Endothelial cell of umbilical vein (primary cell): ENCODE measurements at regions not wholly inside any gene's neighbourhood (a gene's known extent, or its start where the extent isn't known, plus 50 kb on each side); places are given as distances from the start of the nearest gene placed in this dataset.

ENCODE experiments used
- BruUV-seq: library from RNA; stranded (reverse); fragments of 400-500 nt; replicated peaks from 2 replicates; lab custom pipeline; 2021; lab: Mats Ljungman, UMichigan
- CTCF ChIA-PET: fragments of 300-600, 350-600 bp; sonication (Branson Sonifier 250); formaldehyde crosslinking; loops from one replicate; lab custom pipeline; 2021; ENCODE audit warnings: antibody characterized with exemption, inconsistent platforms; lab: Charles Lee
- POLR2A ChIA-PET: fragments of 300-600, 350-600 bp; sonication (Branson Sonifier 250); formaldehyde crosslinking; loops from one replicate; lab custom pipeline; 2021; ENCODE audit warnings: antibody characterized with exemption, inconsistent platforms; lab: Charles Lee
- DNase-seq: peaks from one replicate; pipeline ENCODE4 v3.0.0-alpha.2; 2011; ENCODE audit warnings: low read depth, low spot score
- FAIRE-seq: peaks from 2 replicates; lab custom pipeline; 2011; peaks lifted over from hg19 to GRCh38; lab: Jason Lieb, UNC
- H2AFZ ChIP-seq: 2 replicates; pipeline ENCODE4 v1.6.0; 2012; ENCODE audit warnings: low read depth, low read length, control low read depth, inconsistent platforms
- H3K27ac ChIP-seq: 2 replicates; pipeline ENCODE4 v1.5.1; 2011; ENCODE audit warnings: low read depth, mild to moderate bottlenecking, control low read depth, low read length, moderate library complexity; ENCODE audit not compliant: insufficient read depth
- H3K27me3 ChIP-seq, 2 experiments: 2 replicates each; pipeline versions ENCODE4 v1.6.0 to v1.6.1; 2011; ENCODE audit warnings: low read length in 2 of 2, mixed read lengths in 1 of 2; ENCODE audit not compliant: control insufficient read depth in 2 of 2, insufficient read depth in 2 of 2
- H3K36me3 ChIP-seq, 2 experiments: 2 replicates in 1 of 2; 3 replicates in 1 of 2; pipeline ENCODE4 v1.5.1; 2011; ENCODE audit warnings: low read length in 2 of 2, mild to moderate bottlenecking in 1 of 2, moderate library complexity in 1 of 2; ENCODE audit not compliant: control insufficient read depth in 2 of 2, insufficient read depth in 2 of 2; ENCODE audit errors: extremely low read depth in 1 of 2
- H3K4me1 ChIP-seq: 3 replicates; pipeline ENCODE4 v1.5.1; 2011; ENCODE audit warnings: mild to moderate bottlenecking, low read length; ENCODE audit not compliant: control insufficient read depth, insufficient read depth; ENCODE audit errors: extremely low read depth
- H3K4me2 ChIP-seq: 2 replicates; pipeline ENCODE4 v1.6.1; 2011; ENCODE audit warnings: low read length, control low read depth, mixed read lengths; ENCODE audit not compliant: insufficient read depth
- H3K4me3 ChIP-seq, 3 experiments: fragments of 200-600 bp in 1 of 3; sonication (generic), shearing (Covaris generic) in 1 of 3; replicated peaks in 1 of 3; 2 replicates each; pipeline ENCODE4 v1.5.1; 2011 to 2016; ENCODE audit warnings: control low read depth in 3 of 3, low read length in 3 of 3, mild to moderate bottlenecking in 2 of 3, inconsistent platforms in 1 of 3, low read depth in 1 of 3, moderate library complexity in 1 of 3; ENCODE audit not compliant: insufficient read depth in 1 of 3
- H3K79me2 ChIP-seq: 2 replicates; pipeline ENCODE4 v1.6.0; 2012; ENCODE audit warnings: low read length, inconsistent platforms; ENCODE audit not compliant: control insufficient read depth, insufficient read depth
- H3K9ac ChIP-seq: replicated peaks from 2 replicates; pipeline ENCODE3; 2011; ENCODE audit warnings: low read length, control low read depth; ENCODE audit not compliant: insufficient read depth; ENCODE audit errors: extremely low read depth
- H3K9me1 ChIP-seq: replicated peaks from 3 replicates; pipeline ENCODE4 v1.6.0; 2011; ENCODE audit warnings: mild to moderate bottlenecking, low read length; ENCODE audit not compliant: control insufficient read depth, insufficient read depth; ENCODE audit errors: extremely low read depth
- H3K9me3 ChIP-seq: replicated peaks from 2 replicates; pipeline ENCODE4 v1.5.1; 2012; ENCODE audit warnings: low read length, inconsistent platforms; ENCODE audit not compliant: control insufficient read depth, insufficient read depth
- H4K20me1 ChIP-seq: replicated peaks from 2 replicates; pipeline ENCODE3; 2011; ENCODE audit warnings: mild to moderate bottlenecking, low read length; ENCODE audit not compliant: control insufficient read depth, insufficient read depth; ENCODE audit errors: extremely low read depth
- EZH2 ChIP-seq: IDR thresholded peaks from 2 replicates; pipeline ENCODE4 v1.6.1; 2012; ENCODE audit warnings: borderline replicate concordance, low read depth, mild to moderate bottlenecking, moderate library complexity, low read length, inconsistent platforms; ENCODE audit not compliant: severe bottlenecking
- FOS ChIP-seq: IDR thresholded peaks from 2 replicates; pipeline ENCODE4 v1.6.1; 2011; ENCODE audit warnings: mild to moderate bottlenecking, low read length, moderate library complexity, borderline replicate concordance; ENCODE audit not compliant: insufficient read depth
- GATA2 ChIP-seq: IDR thresholded peaks from 2 replicates; pipeline ENCODE4 v1.7.0; 2011; ENCODE audit warnings: low read depth, mild to moderate bottlenecking, moderate library complexity, mixed read lengths, low read length; ENCODE audit not compliant: insufficient read length, insufficient read depth
- JUN ChIP-seq: IDR thresholded peaks from 2 replicates; pipeline ENCODE4 v1.6.1; 2011; ENCODE audit warnings: borderline replicate concordance, low read depth; ENCODE audit not compliant: insufficient read length, insufficient read depth
- MYC ChIP-seq: IDR thresholded peaks from one replicate; pipeline ENCODE4 v1.6.1; 2011; ENCODE audit warnings: mild to moderate bottlenecking, low read depth, low read length
- POLR2A ChIP-seq: IDR thresholded peaks from 2 replicates; pipeline ENCODE4 v1.6.1; 2012; ENCODE audit warnings: low read depth, mild to moderate bottlenecking, control low read depth, low read length
- POLR2AphosphoS5 ChIP-seq: IDR thresholded peaks from 2 replicates; pipeline ENCODE4 v1.6.1; 2012; ENCODE audit warnings: low read depth, mild to moderate bottlenecking, control low read depth, low read length, moderate library complexity; ENCODE audit not compliant: insufficient read depth
- dilution Hi-C: fragments of 300-500 bp; cut with MboI; formaldehyde crosslinking; loops from one replicate; pipeline ENCODE4 v1.15.0; 2019; ENCODE audit warnings: low sequenced_read_pairs; ENCODE audit not compliant: extremely low pct_ligation_motif_present
- intact Hi-C: fragments of 100-400 bp; cut with micrococcal nuclease; formaldehyde crosslinking; loops from one replicate; pipeline ENCODE4 v1.10.0; 2022
- TF ChIP-seq, protein P1 (sequence below), 2 donors: IDR thresholded peaks; 1 replicate in 1 of 2; 2 replicates in 1 of 2; pipeline ENCODE4 v1.5.1; 2011; ENCODE audit warnings: low read length in 2 of 2, mild to moderate bottlenecking in 2 of 2, moderate library complexity in 2 of 2, control low read depth in 1 of 2, inconsistent platforms in 1 of 2, low read depth in 1 of 2; ENCODE audit not compliant: insufficient read depth in 1 of 2; ENCODE audit errors: extremely low read depth in 1 of 2
- TF ChIP-seq, protein P2 (sequence below): IDR thresholded peaks from 2 replicates; pipeline ENCODE4 v1.6.1; 2011; ENCODE audit not compliant: insufficient read depth, insufficient read length

DNA sequence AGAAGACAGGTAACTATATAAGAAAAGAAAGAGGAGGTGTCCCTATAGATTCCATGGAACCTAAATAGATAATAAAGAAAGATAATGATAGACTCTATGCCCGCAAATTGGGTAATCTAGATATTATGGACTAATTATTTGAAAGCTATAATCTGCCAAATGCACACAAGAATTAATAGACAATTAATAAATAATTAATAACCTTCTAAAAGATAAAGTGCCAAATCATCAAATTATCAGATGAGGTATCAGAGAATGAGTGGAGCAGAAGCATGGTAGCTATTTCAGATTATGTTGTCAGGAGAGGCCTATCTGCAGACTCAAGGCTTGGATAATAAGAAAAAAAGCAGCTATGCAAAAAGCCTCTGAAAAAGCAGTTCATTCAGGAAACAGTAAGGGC, 1120.8 kb downstream of the PLA2G4A start:
- DNase-seq (no peak), FAIRE-seq (no peak)
- no peak for TF ChIP-seq GATA2
- no peak for TF ChIP-seq POLR2A
- TF ChIP-seq, protein P1, sequence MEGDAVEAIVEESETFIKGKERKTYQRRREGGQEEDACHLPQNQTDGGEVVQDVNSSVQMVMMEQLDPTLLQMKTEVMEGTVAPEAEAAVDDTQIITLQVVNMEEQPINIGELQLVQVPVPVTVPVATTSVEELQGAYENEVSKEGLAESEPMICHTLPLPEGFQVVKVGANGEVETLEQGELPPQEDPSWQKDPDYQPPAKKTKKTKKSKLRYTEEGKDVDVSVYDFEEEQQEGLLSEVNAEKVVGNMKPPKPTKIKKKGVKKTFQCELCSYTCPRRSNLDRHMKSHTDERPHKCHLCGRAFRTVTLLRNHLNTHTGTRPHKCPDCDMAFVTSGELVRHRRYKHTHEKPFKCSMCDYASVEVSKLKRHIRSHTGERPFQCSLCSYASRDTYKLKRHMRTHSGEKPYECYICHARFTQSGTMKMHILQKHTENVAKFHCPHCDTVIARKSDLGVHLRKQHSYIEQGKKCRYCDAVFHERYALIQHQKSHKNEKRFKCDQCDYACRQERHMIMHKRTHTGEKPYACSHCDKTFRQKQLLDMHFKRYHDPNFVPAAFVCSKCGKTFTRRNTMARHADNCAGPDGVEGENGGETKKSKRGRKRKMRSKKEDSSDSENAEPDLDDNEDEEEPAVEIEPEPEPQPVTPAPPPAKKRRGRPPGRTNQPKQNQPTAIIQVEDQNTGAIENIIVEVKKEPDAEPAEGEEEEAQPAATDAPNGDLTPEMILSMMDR (IDR thresholded peaks at IDR 0.05; ENCODE audit: extremely low read depth in 1 of 2, insufficient read depth in 1 of 2, low read depth in 1 of 2, low read length in 2 of 2): no peak
- no peak for TF ChIP-seq MYC
- H3K27ac ChIP-seq: no peak overlapping the region
- H3K27me3 ChIP-seq: no peaks in the 10 kb centered on the region
- no peaks in the 10 kb centered on the region for H3K4me1 ChIP-seq
- no peak overlapping the region for H2AFZ ChIP-seq
- no TSS peak for BruUV-seq
- H3K79me2 ChIP-seq: no peaks in the 10 kb centered on the region
- ChIA-PET CTCF (interaction anchor here (1.0 to 1.4 kb wide), 2 partner anchors 8 to 21 kb away, joined by 3 to 5 read pairs; no protein-coding TSS in a partner anchor), POLR2A (no interaction called here)
- no peaks in the 10 kb centered on the region for H3K36me3 ChIP-seq
- peaks cover 3% of the 10 kb centered on the region for H3K9me3 ChIP-seq
- no peak overlapping the region for H3K4me3 ChIP-seq
- intact Hi-C loops (no loop called here), dilution Hi-C loops (no loop called here)
- H3K9me1 ChIP-seq: no peaks in the 10 kb centered on the region
- no peak overlapping the region for H3K9ac ChIP-seq
- no peaks in the 10 kb centered on the region for H4K20me1 ChIP-seq
- H3K4me2 ChIP-seq: no peak overlapping the region

DNA sequence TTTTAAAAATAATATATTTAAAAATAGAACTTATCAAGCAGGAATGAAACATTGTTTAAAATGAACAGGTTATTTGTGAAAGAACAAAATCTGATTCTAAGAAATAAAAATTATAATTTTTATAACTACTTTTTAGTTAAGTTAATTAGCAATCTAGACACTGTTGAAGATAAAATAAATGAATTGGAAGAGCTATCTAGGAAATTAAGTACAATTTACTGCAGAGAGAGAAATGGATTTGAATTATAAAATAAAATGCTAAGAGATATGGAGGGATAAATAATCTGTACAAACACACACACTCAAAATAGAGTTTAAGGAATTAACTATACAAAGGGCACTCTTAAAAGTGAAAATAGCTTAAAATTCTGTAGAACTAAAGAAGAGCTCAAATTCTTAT, 1123.1 kb downstream of the PLA2G4A start:
- intact Hi-C loops: no loop called here
- no peak overlapping the region for H3K4me2 ChIP-seq
- DNase-seq: no peak
- H3K4me1 ChIP-seq: no peaks in the 10 kb centered on the region
- H4K20me1 ChIP-seq: no peaks in the 10 kb centered on the region
- peaks cover 2% of the 10 kb centered on the region for H3K9me3 ChIP-seq
- H3K36me3 ChIP-seq: no peaks in the 10 kb centered on the region
- H3K27ac ChIP-seq: no peak overlapping the region
- POLR2A ChIA-PET: no interaction called here
- dilution Hi-C loops: no loop called here
- H3K9me1 ChIP-seq: no peaks in the 10 kb centered on the region
- CTCF ChIA-PET: interaction anchor here (1.4 kb wide), 1 partner anchor 11 kb away, joined by 4 read pairs; no protein-coding TSS in a partner anchor
- no peak overlapping the region for H3K4me3 ChIP-seq
- no peak overlapping the region for H2AFZ ChIP-seq
- no peaks in the 10 kb centered on the region for H3K79me2 ChIP-seq
- H3K27me3 ChIP-seq: no peaks in the 10 kb centered on the region
- no TSS peak for BruUV-seq
- TF ChIP-seq EZH2 (no peak), FOS (no peak), MYC (no peak), JUN (no peak), GATA2 (no peak), POLR2A (no peak), POLR2AphosphoS5 (no peak)
- TF ChIP-seq, protein P2, sequence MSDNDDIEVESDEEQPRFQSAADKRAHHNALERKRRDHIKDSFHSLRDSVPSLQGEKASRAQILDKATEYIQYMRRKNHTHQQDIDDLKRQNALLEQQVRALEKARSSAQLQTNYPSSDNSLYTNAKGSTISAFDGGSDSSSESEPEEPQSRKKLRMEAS: no peak
- TF ChIP-seq, protein P1 (IDR thresholded peaks at IDR 0.05; ENCODE audit: extremely low read depth in 1 of 2, insufficient read depth in 1 of 2, low read depth in 1 of 2, low read length in 2 of 2): no peak
- no peak for FAIRE-seq
- H3K9ac ChIP-seq: no peak overlapping the region
